ENCODE measurements at regions not wholly inside any gene's neighbourhood (a gene's known extent, or its start where the extent isn't known, plus 50 kb on each side); places are given as distances from the start of the nearest gene placed in this dataset.

DNA sequence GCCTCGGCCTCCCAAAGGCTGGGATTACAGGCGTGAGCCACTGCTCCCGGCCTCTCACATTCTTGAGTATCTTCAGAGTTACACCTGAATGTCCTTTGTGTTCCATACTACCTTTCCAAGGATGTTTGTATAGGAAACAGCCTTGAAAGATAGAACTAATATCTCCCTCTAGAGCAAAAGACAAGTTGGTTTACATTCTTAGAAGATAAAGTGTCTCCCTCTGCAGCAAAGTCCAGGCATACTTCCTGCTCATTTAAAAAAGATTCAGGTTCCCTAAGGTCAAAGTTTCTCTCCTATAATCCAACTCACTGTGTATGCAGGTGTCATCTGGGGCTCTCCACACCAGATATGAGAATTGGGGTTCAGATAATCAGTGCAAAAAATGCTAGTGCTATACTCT, 224.4 kb downstream of the TPBG start:
- TF ChIP-seq, protein P1, sequence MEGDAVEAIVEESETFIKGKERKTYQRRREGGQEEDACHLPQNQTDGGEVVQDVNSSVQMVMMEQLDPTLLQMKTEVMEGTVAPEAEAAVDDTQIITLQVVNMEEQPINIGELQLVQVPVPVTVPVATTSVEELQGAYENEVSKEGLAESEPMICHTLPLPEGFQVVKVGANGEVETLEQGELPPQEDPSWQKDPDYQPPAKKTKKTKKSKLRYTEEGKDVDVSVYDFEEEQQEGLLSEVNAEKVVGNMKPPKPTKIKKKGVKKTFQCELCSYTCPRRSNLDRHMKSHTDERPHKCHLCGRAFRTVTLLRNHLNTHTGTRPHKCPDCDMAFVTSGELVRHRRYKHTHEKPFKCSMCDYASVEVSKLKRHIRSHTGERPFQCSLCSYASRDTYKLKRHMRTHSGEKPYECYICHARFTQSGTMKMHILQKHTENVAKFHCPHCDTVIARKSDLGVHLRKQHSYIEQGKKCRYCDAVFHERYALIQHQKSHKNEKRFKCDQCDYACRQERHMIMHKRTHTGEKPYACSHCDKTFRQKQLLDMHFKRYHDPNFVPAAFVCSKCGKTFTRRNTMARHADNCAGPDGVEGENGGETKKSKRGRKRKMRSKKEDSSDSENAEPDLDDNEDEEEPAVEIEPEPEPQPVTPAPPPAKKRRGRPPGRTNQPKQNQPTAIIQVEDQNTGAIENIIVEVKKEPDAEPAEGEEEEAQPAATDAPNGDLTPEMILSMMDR (IDR thresholded peaks at IDR 0.05), result no peak
- TF ChIP-seq, protein P2, sequence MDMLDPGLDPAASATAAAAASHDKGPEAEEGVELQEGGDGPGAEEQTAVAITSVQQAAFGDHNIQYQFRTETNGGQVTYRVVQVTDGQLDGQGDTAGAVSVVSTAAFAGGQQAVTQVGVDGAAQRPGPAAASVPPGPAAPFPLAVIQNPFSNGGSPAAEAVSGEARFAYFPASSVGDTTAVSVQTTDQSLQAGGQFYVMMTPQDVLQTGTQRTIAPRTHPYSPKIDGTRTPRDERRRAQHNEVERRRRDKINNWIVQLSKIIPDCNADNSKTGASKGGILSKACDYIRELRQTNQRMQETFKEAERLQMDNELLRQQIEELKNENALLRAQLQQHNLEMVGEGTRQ (CRISPR knock-in tag; IDR thresholded peaks at IDR 0.05), result no peak
- TF ChIP-seq NR1H2 (CRISPR knock-in tag; IDR thresholded peaks at IDR 0.05), result no peak
- TF ChIP-seq, protein P3, sequence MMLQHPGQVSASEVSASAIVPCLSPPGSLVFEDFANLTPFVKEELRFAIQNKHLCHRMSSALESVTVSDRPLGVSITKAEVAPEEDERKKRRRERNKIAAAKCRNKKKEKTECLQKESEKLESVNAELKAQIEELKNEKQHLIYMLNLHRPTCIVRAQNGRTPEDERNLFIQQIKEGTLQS (CRISPR knock-in tag; conservative IDR thresholded peaks at IDR 0.05), result no peak
